Gastroesophageal sphincter (tissue), 3 donors: ENCODE measurements at regions not wholly inside any gene's neighbourhood (a gene's known extent, or its start where the extent isn't known, plus 50 kb on each side); places are given as distances from the start of the nearest gene placed in this dataset.

Source experiments
- EP300 ChIP-seq: sonication (generic); formaldehyde crosslinking; IDR thresholded peaks from one replicate; pipeline ENCODE4 v1.6.1; 2017; ENCODE audit warnings: antibody characterized with exemption, mild to moderate bottlenecking
- POLR2AphosphoS5 ChIP-seq: sonication (generic); formaldehyde crosslinking; IDR thresholded peaks from one replicate; pipeline ENCODE4 v1.6.1; 2017; ENCODE audit warnings: antibody characterized with exemption
- TF ChIP-seq, protein P1 (sequence below), 4 experiments: fragments of 200-600 bp in 2 of 4; fragments of 450-650 bp in 2 of 4; sonication (generic) in 1 of 4; IDR thresholded peaks; one replicate each; pipeline ENCODE4 v1.5.1; 2017 to 2019; ENCODE audit warnings: antibody characterized with exemption in 4 of 4, mild to moderate bottlenecking in 2 of 4, moderate library complexity in 2 of 4

DNA sequence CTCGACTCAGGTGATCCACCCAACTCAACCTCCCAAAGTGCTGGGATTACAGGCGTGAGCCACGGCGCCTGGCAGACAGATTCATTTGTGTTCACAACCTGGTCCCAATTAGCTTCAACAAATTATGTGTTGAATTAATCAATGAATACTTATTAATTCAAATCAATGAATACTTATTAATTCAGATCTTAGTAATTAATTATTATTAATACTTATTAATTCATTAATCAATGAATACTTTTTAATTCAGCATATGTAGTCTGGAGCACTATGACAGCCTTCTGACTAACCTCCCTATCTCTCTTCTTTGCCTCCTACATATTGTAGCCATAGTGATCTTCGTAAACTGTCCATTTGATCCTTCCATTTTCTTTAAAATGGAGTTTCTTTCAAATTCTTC, 56.7 kb upstream of the RBPJ start:
- TF ChIP-seq, protein P1, sequence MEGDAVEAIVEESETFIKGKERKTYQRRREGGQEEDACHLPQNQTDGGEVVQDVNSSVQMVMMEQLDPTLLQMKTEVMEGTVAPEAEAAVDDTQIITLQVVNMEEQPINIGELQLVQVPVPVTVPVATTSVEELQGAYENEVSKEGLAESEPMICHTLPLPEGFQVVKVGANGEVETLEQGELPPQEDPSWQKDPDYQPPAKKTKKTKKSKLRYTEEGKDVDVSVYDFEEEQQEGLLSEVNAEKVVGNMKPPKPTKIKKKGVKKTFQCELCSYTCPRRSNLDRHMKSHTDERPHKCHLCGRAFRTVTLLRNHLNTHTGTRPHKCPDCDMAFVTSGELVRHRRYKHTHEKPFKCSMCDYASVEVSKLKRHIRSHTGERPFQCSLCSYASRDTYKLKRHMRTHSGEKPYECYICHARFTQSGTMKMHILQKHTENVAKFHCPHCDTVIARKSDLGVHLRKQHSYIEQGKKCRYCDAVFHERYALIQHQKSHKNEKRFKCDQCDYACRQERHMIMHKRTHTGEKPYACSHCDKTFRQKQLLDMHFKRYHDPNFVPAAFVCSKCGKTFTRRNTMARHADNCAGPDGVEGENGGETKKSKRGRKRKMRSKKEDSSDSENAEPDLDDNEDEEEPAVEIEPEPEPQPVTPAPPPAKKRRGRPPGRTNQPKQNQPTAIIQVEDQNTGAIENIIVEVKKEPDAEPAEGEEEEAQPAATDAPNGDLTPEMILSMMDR (IDR thresholded peaks at IDR 0.05), result no peak
- TF ChIP-seq POLR2AphosphoS5, result no peak
- TF ChIP-seq EP300, result no peak
